HG03045 (cell line): ENCODE measurements at regions not wholly inside any gene's neighbourhood (a gene's known extent, or its start where the extent isn't known, plus 50 kb on each side); places are given as distances from the start of the nearest gene placed in this dataset.

ENCODE experiments used
- ATAC-seq: cut with Tn5 transposase; IDR thresholded peaks from one replicate; pipeline ENCODE4 v1.9.1; 2021; ENCODE audit warnings: mild to moderate bottlenecking, moderate library complexity; ENCODE audit not compliant: unreplicated experiment

GRCh38 chr6:21375151-21376116 is 218.1 kb upstream of the SOX4 start:
- peak; percentile 81 for ATAC-seq

GRCh38 chr6:21377356-21377755 is 216.2 kb upstream of the SOX4 start:
- ATAC-seq = no peak

DNA sequence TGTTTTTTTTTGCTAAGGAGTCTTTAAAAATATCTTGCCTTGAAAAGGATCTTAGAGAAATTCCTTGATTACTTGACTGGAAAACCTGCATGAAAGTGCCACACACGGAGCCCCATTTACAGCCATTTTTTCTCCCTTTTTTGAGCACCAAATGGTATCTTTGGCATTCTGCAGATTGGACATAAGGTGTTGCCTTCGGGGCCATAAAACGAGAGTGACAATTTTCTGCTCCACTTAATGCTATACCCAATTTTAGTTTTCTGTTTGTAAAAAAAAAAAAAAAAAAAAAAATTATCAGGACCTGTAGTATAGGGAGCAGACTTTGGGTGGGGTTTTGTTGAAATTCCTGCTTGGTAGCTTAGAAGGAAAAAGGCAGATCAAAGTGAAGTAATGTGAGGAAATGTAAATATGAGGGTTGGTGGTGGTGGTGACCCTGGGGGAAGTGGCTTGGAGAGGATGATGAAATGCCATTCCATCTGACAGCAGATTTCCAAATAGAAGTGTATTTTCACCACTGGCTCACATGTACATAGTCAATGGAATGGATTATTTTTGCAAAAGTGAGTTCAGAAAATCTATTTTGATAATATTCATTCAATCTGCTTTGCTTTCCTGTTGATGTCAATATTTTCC is 212.1 kb upstream of the SOX4 start:
- no peak for ATAC-seq

- ATAC-seq = no peak
Measured at GRCh38 chr6:21382821-21383449, 210.6 kb upstream of the SOX4 start.

DNA sequence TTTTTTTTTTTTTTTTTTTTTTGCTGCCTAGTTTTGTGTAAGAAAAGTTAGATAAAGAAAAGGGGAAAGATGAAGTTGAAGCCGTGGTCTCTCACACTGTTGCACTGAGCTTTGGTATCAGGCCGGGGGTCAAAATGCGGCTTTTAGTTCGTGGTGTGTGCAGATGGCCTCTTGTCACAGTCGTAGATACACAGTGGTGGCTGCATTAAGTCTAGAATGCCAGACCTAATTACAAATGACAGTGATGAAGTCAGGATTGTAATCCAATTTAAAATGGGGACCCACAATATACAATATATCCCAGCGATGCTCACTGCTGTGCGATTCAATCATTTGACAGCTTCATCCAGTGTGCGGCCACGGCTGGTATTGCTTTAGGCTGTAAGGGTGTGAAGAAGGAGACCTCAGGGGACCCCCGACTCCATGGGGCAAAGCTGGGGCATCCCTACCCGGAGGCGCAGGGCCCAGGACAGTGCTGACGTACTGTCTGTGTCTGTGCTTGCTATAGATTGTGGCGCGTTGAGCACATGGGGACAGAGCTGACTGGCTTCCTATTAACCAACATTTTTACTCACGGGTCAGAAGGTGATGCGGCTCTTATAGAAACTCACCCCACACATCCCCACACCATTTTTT is 210.0 kb upstream of the SOX4 start:
- ATAC-seq = no peak

DNA sequence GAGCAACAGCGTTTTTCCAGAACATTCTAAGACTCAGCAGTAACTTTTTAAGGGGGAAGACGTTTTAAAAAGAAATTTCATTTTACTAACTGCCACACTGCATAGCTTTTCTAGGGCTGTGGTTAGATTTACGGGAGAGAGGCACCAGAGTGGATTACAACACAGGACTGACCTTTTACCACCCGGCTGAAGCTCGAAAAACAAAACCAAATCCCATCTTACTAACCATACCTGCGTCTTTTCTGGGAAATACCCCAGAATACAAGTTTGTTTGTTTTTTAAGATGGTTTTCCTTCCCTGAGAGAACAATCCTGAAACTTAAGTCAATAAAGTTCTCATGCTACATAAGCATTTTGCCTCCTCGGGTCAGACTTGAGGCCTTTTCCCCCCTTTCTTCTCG is 209.3 kb upstream of the SOX4 start:
- ATAC-seq = no peak

- no peak for ATAC-seq
Measured at GRCh38 chr6:21386744-21387143, 206.8 kb upstream of the SOX4 start.

- no peak for ATAC-seq
Measured at GRCh38 chr6:21390532-21391213, 202.9 kb upstream of the SOX4 start.

GRCh38 chr6:21392177-21392576 is 201.4 kb upstream of the SOX4 start:
- ATAC-seq = no peak

- ATAC-seq = no peak
Measured at GRCh38 chr6:21393441-21394165, 199.9 kb upstream of the SOX4 start.

GRCh38 chr6:21395121-21395520 is 198.4 kb upstream of the SOX4 start:
- ATAC-seq = no peak

GRCh38 chr6:21396313-21396712 is 197.2 kb upstream of the SOX4 start:
- no peak for ATAC-seq

GRCh38 chr6:21398741-21399325 is 194.7 kb upstream of the SOX4 start:
- ATAC-seq = no peak

DNA sequence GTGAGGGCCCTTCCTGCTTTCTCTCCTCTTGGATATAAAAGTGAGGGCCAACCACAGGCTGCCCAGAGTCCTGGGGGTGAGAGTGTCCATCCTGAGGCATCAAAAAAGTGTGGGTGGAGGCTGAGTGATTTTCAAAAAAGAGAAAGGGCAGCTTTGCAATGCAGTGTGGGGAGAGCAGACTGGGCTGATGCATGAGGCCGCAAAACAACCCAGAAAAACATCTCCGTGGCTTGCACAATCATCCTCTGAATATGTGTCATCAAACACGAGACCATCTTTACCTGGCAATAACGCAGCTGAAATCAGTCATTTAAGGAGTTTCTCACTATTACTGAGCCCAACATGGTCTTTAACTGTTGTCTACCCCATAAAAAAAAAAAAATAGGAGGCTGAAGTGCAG is 191.2 kb upstream of the SOX4 start:
- peak; percentile 85 for ATAC-seq

DNA sequence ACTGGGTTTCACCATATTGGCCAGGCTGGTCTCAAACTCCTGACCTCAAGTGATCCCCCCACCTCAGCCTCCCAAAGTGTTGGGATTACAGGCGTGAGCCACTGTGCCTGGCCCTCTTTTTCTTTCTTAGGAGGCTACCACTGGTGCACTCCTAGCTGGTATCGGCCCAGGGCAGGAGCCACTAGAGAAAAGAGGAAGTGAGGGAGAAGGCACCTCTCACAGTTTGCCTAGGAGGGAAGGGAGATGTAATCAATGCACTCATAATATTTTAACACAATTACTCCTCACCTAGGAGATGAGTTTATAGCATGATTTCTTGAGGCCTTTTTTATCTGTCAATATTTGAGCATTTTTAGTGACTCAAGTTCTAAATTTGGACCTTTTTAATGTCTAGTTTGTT is 189.0 kb upstream of the SOX4 start:
- peak; percentile 51 for ATAC-seq

- ATAC-seq = no peak
Measured at GRCh38 chr6:21406316-21406715, 187.2 kb upstream of the SOX4 start.

DNA sequence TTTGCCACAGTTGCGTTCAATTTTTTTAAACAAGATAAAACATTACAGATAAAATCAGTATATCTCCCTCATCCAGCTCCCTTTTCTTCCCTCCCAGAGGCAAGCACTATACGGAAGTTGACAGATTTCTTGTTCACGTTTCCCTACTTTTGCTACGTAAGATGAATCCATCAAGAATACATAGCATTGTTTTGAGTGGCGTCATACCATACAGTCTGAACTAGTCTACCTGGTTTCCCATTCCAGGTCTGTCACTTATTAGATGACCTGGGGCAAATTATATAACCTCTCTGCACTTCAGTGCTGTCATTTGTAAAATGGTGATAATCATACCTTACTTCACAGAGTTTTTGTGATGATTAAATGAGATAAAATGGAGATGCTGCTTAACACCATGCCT is 184.3 kb upstream of the SOX4 start:
- ATAC-seq = no peak

GRCh38 chr6:21413428-21413827 is 180.1 kb upstream of the SOX4 start:
- no peak for ATAC-seq

DNA sequence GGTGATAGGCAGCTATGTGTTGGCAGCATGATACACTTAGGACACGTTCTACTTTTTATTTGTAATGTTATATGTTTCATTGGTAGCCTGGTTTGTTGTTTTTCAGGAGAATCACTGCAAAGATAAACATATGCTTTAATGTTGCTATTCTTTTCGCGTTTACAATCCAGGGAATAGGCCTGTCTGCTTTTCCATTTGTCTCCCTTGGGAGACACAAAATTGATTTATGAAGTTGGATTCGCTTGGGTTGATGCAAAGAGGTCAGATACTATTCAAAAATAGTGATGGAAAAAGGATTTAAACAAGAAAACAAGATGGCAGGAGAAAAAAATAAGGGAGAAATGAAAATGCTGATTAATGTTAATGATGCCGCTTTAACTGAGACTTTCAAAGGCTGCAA is 179.5 kb upstream of the SOX4 start:
- no peak for ATAC-seq
